LNCAP (cell line): ENCODE measurements at regions not wholly inside any gene's neighbourhood (a gene's known extent, or its start where the extent isn't known, plus 50 kb on each side); places are given as distances from the start of the nearest gene placed in this dataset.

Experiments
- TF ChIP-seq, protein P1 (sequence below): fragments of 450-650 bp; IDR thresholded peaks from 2 replicates; pipeline ENCODE4 v1.5.1; 2017; ENCODE audit warnings: mild to moderate bottlenecking

- TF ChIP-seq, protein P1, sequence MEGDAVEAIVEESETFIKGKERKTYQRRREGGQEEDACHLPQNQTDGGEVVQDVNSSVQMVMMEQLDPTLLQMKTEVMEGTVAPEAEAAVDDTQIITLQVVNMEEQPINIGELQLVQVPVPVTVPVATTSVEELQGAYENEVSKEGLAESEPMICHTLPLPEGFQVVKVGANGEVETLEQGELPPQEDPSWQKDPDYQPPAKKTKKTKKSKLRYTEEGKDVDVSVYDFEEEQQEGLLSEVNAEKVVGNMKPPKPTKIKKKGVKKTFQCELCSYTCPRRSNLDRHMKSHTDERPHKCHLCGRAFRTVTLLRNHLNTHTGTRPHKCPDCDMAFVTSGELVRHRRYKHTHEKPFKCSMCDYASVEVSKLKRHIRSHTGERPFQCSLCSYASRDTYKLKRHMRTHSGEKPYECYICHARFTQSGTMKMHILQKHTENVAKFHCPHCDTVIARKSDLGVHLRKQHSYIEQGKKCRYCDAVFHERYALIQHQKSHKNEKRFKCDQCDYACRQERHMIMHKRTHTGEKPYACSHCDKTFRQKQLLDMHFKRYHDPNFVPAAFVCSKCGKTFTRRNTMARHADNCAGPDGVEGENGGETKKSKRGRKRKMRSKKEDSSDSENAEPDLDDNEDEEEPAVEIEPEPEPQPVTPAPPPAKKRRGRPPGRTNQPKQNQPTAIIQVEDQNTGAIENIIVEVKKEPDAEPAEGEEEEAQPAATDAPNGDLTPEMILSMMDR = no peak
These were observed 450.4 kb downstream of the MIAT start for GRCh38 chr22:27107824-27108223.

GRCh38 chr22:27108425-27109114 is 451.2 kb downstream of the MIAT start:
- TF ChIP-seq, protein P1 = no peak

DNA sequence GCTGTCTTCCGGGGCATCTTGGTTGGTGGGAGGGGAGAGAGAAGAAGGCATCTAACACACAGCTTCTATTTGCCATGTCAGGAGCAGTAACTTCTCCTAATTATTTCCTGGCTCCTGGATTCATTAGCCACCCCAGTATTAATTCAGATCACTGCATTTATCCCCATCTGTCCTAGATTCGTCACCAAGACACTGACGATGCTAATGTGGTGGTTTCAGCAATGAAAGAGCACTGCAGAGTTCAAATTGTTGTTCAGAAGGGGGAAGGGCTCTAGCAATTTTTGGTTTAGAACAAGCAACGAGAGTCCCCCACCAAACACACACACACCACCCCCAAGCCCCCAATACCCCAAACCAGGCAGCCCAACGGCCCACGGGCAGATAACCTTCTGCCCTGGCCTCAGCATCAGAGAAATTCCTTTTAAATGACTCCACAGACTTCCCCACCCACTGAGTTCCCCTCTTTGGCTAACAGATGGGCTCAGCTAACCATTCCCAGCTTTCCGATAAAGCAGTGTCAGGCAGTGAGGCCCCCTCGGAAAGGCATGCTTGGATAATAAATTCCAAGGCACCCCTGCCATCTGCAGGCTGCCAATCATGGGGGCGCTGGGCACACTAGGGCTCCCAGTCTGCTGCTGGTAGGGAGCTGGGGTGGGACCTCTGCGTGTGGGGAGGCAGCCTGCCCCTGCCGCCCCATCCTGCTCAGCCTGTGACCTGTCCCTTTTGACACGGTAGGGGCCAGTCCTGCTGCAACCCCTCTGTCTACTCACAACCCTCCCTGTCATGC is 453.5 kb downstream of the MIAT start:
- TF ChIP-seq, protein P1 = no peak

DNA sequence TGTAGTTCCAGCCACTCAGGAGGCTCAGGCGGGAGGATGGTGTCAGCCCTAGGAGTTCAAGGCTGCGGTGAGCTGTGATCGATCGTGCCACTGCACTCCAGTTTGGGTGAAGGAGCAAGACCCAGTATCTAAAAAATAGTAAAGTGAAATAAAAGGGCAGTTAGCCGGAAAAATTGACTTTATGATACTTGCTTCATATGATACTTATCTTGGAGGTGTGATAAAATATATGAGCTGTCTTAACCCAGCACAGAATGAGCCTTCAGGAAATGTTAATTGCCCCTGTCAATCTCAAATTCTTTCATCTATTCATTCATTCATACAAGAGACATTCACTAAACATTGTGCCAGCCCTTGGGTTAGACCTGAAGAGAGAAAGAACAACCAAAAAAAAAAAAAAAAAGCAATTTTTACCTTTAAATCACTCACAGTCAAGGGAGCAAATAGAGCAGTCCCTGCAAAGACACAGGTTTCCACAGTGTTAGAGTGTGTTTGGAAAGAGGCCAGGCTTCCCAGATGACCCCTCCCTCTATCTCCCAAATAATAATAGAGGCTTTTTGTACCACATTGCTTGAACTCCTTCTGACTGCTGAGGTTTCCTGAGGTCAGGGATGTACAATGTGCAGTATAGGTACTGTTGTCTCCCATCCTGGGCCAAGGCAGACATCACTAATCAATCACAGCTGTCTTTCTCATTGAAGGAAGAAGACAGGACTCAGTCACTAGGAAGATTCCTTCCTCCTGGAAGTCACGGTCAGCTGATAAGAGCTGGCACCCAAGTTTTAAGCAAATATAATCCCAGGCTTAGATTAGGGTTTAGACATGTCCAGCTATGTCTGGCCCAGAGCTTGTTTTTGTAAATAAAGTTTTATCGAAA is 454.6 kb downstream of the MIAT start:
- TF ChIP-seq, protein P1 = no peak

GRCh38 chr22:27113211-27113635 is 455.8 kb downstream of the MIAT start:
- TF ChIP-seq, protein P1 = no peak

DNA sequence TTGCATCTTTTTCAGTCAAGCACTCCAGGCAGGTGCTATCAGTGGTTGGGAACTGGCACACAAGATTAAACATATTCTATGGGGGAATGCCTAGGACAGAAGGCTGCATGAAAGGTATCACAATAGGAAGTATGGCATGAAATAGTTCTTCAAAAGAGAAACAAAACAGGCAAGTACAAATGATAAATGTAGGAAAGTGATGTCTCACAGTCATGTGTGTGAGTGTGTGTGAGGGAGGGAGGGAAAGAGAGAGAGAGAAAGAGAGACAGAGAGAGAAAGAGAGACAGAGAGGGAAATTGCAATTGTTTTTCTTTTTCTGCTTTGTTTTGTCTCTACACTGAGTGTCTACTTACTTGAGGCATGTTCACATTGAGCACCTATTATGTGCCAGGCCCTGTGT is 456.3 kb downstream of the MIAT start:
- TF ChIP-seq, protein P1 = no peak

DNA sequence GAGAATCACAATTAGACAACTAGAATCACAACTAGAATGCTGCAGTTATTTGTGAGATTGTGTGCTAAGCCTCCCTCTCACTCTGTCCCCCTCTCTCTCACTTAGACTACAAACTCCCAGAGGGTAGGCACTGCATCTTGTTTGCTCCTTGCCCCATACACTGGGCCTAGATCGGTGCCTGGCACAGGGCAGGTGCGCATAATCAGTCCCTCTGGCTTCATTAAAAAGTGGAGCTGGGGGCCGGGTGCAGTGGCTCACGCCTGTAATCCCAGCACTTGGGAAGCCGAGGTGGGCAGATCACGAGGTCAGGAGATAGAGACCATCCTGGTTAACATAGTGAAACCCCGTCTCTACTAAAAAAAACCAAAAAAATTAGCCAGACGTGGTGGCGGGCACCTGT is 456.8 kb downstream of the MIAT start:
- TF ChIP-seq, protein P1 = no peak
